ENCODE measurements at regions not wholly inside any gene's neighbourhood (a gene's known extent, or its start where the extent isn't known, plus 50 kb on each side); places are given as distances from the start of the nearest gene placed in this dataset.

DNA sequence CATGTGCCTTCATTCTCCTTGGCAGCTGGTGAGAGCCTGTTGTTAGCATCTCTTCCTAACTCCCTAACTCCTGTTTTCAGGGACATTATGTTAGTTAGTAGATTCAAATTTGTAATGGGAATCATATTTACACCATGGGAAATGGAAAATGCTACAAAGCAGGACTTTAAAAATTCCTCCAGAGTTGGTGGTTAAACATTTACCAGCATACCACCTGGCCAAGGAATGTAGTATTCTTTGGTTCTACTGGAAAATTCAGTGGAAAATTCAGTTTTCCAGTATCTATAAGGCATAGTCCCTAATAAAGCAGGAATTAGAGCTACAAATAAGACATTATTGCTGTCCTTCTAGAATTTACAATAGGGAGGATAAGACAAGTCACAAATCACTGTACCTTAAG, 291.7 kb downstream of the GPD2 start:
- TF ChIP-seq, protein P1, sequence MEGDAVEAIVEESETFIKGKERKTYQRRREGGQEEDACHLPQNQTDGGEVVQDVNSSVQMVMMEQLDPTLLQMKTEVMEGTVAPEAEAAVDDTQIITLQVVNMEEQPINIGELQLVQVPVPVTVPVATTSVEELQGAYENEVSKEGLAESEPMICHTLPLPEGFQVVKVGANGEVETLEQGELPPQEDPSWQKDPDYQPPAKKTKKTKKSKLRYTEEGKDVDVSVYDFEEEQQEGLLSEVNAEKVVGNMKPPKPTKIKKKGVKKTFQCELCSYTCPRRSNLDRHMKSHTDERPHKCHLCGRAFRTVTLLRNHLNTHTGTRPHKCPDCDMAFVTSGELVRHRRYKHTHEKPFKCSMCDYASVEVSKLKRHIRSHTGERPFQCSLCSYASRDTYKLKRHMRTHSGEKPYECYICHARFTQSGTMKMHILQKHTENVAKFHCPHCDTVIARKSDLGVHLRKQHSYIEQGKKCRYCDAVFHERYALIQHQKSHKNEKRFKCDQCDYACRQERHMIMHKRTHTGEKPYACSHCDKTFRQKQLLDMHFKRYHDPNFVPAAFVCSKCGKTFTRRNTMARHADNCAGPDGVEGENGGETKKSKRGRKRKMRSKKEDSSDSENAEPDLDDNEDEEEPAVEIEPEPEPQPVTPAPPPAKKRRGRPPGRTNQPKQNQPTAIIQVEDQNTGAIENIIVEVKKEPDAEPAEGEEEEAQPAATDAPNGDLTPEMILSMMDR (IDR thresholded peaks at IDR 0.05), result no peak
- no peak for TF ChIP-seq ZFX (IDR thresholded peaks at IDR 0.05; ENCODE audit: borderline replicate concordance)

Data from 22Rv1 (cell line).